ENCODE measurements at regions not wholly inside any gene's neighbourhood (a gene's known extent, or its start where the extent isn't known, plus 50 kb on each side); places are given as distances from the start of the nearest gene placed in this dataset.
"Not testable (repeated sequence)": the region's sequence is repeated elsewhere in the genome, so short reads cannot be mapped to it uniquely, and the experiment has no call there.

DNA sequence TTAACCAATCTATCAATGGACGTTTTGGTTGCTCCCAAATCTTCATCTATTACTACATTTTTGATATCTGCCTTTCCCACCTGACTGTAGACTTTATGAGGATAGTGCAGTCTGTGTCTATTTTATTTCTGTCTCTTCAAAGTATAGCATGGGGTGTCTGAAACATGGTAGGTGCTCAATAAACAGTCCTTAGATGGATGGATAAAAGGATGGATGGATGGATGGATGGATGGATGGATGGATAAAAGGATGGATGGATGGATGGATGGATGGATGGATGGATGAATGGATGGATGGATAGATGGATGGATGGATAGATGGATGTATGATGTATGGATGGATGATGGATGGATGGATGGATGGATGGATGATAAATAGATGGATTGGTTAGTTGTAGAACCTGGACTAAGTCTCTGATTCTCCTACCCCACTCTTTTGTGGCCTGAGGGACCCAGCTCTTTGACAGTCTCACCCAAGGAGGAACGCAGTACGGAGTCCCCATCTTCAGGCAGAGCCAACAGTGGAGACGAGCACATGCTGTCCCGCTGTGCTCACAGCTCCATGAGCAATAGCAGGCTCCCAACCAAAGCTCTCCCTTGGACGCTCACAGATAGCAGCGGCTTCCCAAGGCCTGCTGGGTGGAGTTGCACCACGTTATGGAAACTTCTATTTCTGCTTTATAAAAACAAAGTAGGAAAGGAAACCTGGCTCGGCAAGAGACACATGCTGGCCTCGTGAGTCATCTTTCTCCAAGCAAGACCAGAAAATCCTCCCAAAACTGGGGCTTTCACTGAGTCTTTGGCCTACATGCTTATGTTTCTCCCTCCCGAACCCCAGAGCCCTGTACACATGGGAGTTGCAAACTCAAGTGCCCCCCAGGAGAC, 448.0 kb downstream of the MIAT start:
- DNase-seq, result no peak

DNA sequence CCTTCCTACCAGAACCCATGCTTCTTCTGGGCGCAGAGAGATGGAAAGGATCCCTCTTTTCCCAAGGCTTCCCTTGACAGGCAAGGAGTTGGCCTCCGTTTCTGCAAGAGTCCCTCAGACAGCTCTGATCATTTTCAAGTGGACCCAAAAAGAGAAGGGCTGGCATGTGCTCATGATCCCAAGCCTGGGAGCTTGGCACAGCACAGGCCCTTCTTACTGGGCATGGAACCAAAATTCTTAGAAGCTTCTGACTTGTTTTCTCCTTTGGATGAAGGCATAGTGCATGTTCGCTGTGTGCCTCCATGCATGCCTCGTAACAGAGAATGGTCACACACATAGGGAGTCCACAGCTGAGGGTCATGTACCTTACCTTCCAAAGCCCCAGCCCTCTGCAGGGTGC, 449.6 kb downstream of the MIAT start:
- DNase-seq, result no peak

DNA sequence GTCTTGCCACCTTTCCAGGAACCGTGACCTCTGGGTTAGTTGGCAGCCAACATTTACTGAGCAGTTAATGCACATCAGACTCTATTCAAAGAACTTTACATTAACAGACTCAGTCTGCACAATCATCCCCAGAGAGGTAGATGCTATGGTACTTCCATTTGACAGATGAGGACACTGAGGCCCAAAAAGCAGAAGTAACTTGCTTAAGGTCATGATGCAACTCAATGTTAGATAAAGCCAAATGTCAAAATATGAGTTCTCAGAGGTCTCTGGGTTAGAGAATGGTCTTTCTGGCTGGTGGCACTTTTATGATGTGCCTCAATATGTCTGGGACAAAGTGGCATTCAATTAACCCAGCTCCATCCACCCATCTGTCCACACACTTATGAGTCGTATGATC, 450.0 kb downstream of the MIAT start:
- no peak for DNase-seq

DNA sequence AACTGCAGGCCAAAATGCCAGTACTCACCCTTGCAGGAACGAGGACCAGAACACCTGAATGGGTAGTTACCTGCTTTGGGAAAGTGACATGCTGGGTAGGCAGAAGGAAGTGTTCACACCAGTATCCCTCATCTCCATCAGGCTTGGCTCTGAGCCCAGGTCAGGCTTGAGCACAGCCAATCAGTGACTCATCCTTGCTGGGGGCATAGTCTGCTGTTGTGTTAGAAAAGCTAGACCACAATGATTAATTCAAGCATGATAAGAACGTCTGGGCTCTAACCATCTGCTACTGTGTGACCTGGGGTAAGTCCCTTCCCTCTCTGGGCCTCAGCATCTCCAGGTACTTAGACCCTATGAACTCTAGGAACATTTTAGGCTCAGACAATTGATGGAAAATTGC, 450.4 kb downstream of the MIAT start:
- DNase-seq, result peak; percentile 73

DNA sequence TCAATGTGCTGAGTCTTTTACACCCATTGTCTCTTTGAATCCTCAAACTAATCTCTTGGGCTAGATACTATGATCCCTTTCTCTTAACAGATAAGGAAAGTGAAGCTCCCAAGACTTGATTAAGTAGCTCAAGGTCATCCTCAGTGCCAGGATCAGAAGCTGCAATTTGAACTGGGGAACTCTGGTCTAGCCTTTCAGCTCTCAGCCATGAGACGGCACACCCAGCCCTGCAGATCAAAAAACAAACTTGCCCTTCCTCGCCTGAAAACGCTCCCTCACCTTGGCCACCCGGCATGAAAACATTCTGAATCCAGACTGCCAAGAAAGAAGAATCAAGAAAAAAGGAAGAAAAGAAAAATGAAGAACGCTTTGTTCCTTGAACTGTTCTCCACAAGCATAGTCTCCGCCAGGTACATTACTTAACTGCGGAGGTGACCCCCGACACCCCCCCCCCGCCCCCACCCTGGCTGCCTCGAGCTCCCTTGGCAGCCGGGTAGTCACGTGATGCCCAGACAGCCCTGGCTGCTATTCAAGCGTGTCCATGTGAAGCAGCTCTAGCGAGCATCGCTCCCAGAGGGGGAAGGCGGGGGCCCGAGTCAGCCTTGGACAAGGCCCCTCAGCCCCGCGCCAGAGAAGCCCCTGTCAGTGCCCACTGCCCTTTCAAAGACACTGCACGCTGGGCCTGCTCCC, 451.2 kb downstream of the MIAT start:
- DNase-seq, result no peak

DNA sequence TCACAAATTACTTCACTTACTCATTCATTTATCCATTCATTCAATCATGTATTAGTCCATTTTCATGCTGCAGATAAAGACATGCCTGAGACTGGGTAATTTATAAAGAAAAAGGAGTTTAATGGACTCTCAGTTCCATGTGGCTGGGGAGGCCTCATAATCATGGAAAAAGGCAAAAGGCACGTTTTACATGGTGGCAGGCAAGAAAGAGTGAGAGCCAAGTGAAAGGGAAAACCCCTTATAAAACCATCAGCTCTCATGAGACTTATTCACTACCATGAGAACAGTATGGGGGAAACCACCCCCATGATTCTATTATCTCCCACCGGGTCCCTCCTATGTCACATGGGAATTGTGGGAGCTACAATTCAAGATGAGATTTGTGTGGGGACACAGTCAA, 452.0 kb downstream of the MIAT start:
- DNase-seq, result not testable (repeated sequence)

DNA sequence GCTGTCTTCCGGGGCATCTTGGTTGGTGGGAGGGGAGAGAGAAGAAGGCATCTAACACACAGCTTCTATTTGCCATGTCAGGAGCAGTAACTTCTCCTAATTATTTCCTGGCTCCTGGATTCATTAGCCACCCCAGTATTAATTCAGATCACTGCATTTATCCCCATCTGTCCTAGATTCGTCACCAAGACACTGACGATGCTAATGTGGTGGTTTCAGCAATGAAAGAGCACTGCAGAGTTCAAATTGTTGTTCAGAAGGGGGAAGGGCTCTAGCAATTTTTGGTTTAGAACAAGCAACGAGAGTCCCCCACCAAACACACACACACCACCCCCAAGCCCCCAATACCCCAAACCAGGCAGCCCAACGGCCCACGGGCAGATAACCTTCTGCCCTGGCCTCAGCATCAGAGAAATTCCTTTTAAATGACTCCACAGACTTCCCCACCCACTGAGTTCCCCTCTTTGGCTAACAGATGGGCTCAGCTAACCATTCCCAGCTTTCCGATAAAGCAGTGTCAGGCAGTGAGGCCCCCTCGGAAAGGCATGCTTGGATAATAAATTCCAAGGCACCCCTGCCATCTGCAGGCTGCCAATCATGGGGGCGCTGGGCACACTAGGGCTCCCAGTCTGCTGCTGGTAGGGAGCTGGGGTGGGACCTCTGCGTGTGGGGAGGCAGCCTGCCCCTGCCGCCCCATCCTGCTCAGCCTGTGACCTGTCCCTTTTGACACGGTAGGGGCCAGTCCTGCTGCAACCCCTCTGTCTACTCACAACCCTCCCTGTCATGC, 453.5 kb downstream of the MIAT start:
- DNase-seq, result no peak

DNA sequence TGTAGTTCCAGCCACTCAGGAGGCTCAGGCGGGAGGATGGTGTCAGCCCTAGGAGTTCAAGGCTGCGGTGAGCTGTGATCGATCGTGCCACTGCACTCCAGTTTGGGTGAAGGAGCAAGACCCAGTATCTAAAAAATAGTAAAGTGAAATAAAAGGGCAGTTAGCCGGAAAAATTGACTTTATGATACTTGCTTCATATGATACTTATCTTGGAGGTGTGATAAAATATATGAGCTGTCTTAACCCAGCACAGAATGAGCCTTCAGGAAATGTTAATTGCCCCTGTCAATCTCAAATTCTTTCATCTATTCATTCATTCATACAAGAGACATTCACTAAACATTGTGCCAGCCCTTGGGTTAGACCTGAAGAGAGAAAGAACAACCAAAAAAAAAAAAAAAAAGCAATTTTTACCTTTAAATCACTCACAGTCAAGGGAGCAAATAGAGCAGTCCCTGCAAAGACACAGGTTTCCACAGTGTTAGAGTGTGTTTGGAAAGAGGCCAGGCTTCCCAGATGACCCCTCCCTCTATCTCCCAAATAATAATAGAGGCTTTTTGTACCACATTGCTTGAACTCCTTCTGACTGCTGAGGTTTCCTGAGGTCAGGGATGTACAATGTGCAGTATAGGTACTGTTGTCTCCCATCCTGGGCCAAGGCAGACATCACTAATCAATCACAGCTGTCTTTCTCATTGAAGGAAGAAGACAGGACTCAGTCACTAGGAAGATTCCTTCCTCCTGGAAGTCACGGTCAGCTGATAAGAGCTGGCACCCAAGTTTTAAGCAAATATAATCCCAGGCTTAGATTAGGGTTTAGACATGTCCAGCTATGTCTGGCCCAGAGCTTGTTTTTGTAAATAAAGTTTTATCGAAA, 454.6 kb downstream of the MIAT start:
- no peak for DNase-seq

DNA sequence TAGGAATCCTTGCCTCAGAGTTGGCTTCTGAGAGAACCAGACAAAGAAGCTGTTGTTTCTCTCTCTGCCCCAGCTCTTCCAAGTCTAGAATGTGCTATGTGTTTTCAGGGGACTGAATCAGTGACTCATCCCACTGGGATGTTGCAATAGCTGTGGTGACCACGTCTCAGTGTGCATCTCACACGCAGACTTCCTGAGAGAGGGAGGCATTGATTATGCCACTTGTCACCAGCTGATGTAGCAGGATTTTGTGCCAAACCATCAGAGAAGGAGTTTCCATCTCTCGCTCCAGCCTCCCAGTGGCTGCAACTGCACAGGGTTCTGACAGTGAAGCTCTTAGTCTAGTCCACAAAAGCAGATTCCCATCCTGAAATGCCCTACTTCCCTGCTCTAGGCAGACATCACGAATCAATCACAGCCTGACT, 455.8 kb downstream of the MIAT start:
- peak; percentile 57 for DNase-seq

DNA sequence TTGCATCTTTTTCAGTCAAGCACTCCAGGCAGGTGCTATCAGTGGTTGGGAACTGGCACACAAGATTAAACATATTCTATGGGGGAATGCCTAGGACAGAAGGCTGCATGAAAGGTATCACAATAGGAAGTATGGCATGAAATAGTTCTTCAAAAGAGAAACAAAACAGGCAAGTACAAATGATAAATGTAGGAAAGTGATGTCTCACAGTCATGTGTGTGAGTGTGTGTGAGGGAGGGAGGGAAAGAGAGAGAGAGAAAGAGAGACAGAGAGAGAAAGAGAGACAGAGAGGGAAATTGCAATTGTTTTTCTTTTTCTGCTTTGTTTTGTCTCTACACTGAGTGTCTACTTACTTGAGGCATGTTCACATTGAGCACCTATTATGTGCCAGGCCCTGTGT, 456.3 kb downstream of the MIAT start:
- no peak for DNase-seq

DNA sequence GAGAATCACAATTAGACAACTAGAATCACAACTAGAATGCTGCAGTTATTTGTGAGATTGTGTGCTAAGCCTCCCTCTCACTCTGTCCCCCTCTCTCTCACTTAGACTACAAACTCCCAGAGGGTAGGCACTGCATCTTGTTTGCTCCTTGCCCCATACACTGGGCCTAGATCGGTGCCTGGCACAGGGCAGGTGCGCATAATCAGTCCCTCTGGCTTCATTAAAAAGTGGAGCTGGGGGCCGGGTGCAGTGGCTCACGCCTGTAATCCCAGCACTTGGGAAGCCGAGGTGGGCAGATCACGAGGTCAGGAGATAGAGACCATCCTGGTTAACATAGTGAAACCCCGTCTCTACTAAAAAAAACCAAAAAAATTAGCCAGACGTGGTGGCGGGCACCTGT, 456.8 kb downstream of the MIAT start:
- no peak for DNase-seq

DNA sequence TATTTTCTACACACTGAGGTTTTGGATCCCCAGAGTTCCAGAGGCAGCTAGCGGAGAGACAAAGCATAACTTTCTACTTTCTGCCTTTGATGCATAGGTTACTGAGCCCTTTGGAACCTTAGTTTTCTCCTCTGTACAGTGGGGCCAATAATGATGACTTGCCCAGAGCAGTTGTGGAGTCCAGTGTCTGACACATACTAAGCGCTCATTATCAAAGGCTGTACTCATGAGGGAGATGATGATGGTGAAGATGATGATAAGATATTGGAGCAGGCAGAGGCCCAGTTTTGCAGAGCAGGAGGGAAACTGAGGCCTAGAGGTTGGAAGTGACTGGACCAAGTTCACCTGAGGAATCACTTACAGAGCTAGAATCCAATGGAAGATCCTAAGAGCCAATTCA, 458.0 kb downstream of the MIAT start:
- no peak for DNase-seq

DNA sequence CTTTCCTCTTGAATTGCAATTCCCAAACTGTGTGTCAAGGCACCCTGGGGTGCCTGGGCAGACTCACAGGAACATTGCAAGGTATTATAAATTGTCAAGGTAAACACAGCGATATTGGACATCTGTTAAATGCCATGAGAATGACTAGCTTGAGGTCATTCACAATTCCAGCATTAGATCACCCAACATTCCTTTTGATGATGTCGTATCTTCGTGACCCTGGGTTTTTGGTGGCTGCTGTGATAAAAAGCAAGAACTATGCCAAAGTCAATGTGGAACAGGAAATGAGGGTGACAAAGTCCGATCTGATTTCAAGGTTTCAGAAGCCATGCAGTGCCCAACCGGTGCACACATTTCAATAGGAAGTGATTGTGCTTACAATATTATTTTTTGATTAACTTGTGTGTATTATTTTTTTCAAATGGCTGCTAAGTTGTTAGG, 458.4 kb downstream of the MIAT start:
- no peak for DNase-seq

DNA sequence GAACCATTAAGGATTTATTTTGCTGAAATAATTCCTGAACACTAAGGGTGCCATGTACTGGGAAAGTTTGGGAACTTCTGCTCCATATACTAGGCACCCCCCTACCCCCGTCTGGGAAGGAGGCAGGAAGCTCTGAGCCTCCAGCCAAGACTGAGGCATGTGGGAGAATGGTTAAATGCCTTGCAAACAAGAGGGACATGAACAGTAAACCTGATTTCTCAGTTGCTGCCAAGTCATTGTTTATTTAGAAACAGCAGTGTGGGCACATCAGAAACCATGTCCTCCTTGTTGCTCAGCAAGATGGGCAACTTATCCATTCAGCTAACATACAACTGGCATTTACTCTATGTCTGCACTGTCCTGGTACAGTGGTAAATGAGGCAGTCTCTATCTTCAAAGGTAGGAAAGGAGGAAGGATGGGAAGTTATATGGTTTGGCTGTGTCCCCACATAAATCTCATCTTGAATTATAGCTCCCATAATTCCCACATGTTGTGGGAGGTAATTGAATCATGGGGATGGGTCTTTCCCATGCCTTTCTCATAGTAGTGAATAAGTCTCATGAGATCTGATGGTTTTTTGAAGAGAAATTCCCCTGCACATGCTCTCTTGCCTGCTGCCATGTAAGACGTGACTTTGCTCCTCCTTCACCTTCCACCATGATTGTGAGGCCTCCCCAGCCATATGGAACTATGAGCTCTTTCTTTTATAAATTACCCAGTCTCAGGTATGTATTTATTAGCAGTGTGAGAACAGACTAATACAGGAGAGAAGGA, 459.1 kb downstream of the MIAT start:
- DNase-seq, result no peak

DNA sequence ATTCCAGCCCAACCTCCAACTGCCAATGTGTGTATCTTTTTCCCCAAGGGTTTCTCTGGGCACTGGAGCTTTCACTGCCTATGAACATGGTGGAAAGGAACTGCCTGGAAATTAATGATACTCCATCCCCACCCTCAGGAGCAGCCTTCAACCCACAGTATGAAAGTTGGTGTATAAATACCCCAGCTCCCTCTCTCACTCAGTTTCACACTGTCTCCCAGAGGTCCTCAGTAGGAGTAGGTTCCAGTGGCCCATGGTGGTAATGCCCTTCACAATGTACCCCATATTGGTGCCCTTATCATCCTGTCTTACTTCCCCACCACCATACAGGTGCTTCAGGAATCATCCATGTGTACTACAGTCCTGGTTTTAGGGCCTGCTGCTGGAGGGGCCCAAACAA, 462.6 kb downstream of the MIAT start:
- DNase-seq, result no peak

DNA sequence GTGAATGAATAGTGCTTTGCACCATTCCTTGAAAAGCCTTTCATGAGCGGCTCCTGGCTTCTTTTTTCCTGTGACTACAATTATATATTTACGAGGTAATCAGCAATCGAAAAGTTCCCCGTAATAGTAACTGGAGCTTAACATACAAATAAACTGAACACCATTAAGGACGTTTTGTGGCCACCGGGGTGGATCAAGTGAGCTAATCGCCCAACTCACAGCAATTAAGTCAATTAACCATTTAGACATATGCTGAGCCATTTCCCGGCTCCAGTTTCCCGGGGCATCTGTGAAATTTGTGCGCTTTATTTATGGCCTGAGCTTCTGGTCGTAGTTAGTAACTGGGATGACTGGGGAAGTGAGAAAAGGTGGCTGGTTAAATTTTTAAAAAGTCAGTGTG, 465.2 kb downstream of the MIAT start:
- no peak for DNase-seq

DNA sequence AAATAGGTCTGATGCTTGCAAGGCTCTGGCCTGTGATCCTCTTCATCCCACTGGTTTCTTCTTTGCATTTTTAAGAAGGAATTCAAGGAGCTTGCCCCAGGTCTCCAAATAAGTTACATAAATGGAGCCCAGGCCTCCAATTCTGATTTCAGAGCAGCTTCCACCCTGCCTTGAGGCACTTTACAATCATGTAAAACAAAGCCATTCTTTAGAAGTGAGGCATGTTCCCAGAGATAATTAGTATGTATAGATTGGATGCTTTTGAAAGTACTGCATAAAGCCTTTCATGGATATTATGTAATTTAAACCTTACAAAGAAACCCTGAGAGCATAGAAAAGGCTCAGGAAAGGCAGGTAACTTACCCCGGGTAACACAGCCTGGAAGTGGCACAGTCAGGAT, 466.5 kb downstream of the MIAT start:
- DNase-seq, result no peak

DNA sequence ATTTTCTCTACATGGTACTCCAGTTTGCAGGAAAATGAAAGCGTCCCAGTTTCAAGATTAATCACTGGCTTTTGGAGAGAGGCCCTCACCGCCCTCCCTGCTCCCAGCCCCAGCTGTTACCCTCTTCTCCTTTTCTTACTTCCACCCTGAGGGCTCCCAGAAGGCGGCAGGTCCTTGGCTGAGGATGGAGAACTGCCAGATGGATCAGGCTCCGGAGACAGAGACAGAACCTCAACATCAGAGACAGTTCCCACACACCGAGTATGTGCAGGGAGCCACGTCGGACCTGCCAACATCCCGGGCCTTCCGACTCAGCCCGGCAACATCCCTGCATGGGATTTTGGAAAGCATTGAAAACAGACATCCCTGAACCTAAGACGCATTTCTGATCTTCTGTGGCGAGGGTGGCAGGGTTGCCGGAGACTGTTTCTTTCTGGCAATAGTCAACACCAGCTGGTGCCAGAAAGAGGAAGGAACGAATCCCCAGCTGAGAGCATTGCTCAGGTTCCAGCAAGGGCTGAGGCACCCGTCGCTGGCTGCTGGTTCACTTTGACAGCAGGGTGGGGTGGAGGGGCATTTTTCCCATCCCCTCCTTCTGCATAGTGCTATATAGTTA, 467.1 kb downstream of the MIAT start:
- peak; percentile 54 for DNase-seq

DNA sequence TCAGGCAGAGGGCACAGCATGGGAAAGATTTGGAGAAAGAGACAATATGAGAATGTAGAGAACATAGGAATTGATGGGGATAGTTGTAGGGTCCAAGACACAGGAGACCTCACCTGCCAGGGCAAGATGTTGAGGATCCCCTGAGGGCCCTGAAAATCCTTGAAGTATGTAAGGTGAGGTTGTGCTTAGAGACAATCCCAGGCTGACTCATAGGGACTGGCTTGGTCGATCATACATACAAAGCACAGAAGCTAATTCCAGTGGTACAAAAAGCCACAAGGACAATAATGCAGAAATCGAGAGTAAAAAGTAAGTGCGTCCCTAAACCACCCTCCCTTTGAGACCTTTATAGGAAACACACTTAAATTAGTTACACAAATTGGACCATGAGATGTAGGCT, 468.2 kb downstream of the MIAT start:
- no peak for DNase-seq

DNA sequence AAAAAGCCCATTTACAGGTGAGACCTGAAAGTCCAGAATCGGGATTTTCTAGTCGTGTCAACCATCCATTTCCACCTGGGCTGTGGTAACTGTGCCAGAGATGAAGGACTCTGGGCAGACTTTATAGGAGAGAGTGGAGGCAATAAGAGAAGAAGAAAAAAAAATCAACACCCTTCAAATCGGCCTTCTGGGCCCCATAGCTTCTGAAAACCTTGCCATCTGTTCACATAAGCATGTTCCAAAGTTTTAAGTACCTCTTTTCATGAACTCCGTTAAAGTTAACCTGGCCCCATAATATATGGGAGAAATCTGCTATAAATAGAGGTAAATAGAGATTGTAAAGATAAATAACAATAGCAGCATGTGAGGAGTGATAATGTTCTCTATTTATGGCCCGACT, 470.5 kb downstream of the MIAT start:
- no peak for DNase-seq

DNA sequence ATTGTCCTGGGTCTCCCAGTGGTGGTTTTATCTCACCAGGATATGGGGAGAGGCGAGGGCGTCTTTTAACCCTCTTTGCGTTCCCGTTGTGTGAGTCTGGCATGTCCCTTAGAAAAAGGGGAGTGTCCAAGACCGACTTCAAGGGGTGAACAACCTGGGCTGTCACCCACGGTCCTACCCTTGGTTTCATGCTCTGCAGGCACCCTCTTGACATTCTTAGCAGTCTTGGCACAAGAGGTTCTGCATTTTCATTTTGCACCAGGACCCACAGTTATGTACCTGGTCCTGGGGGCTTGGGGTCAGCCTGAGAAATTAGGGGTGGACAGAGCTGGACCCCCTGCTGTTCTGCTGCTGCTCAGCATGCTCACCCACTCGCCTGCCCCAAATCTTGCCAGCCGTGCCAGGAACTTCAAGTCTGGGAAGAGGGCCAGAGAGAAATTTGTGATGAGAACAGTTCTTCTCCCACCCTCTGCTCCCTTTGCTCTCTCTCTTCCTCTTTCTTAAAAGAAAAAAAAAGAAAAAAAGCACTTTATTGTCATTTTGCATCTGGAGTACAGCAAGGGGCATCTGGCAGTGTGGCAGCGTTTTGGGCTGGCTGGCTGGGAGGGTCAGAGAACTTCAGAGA, 471.2 kb downstream of the MIAT start:
- DNase-seq, result no peak

All from hematopoietic multipotent progenitor cell treated with erythropoietin and hydrocortisone succinate and interleukin-3 and kit ligand, for 6 days (in vitro differentiated cells).